ENCODE measurements at regions not wholly inside any gene's neighbourhood (a gene's known extent, or its start where the extent isn't known, plus 50 kb on each side); places are given as distances from the start of the nearest gene placed in this dataset.

DNA sequence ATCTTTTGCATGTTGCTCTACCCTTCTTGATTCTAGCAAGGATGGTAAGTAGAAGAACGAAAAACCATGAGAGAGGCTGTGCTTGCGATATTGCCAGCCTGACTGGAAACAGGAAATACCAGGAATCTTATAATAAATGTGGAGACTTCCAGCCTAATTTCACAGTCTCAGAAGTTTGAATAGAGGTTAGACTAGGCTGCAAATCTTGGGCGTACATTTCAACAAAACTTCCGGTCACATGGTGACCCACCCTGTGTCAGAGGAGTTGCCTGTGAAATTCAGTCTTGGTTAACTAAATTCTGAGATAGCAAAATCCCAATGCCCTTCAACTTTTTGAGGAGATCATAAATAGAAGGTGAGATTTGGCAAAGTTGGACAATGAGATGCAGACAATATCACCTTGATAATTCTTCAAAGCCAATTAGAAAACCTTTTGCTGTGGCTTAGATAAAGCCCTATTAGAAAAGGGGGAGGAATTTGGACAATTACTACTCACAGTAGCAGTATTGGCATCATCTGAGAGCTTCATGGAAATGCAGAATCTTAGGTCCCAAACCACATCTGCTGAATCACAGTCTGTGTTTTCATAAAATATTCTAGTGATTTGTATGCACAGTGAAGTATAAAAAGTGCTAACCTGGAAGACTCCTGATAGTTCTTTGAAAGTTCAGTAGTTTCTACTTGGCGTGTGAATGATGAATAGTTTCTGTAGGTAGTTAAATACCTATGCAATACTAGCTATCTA lies 262.0 kb upstream of the JAG1 start:
- H3K27me3 Mint-ChIP-seq (ENCODE audit: low read depth): no peaks in the 10 kb centered on the region
- DNase-seq (ENCODE audit: low spot score): no peak
- H3K4me1 Mint-ChIP-seq (ENCODE audit: low read depth): peaks cover 20% of the 10 kb centered on the region
- H3K4me3 Mint-ChIP-seq (ENCODE audit: unreplicated experiment): no peak overlapping the region
- H3K36me3 Mint-ChIP-seq (ENCODE audit: low read depth): peaks cover 2% of the 10 kb centered on the region
- peaks cover 14% of the 10 kb centered on the region for H3K9me3 Mint-ChIP-seq (ENCODE audit: low read depth)
- TF ChIP-seq, protein P1, sequence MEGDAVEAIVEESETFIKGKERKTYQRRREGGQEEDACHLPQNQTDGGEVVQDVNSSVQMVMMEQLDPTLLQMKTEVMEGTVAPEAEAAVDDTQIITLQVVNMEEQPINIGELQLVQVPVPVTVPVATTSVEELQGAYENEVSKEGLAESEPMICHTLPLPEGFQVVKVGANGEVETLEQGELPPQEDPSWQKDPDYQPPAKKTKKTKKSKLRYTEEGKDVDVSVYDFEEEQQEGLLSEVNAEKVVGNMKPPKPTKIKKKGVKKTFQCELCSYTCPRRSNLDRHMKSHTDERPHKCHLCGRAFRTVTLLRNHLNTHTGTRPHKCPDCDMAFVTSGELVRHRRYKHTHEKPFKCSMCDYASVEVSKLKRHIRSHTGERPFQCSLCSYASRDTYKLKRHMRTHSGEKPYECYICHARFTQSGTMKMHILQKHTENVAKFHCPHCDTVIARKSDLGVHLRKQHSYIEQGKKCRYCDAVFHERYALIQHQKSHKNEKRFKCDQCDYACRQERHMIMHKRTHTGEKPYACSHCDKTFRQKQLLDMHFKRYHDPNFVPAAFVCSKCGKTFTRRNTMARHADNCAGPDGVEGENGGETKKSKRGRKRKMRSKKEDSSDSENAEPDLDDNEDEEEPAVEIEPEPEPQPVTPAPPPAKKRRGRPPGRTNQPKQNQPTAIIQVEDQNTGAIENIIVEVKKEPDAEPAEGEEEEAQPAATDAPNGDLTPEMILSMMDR (IDR thresholded peaks at IDR 0.05): no peak
- peak overlapping the region; percentile 78 for H3K27ac Mint-ChIP-seq (ENCODE audit: unreplicated experiment)

DNA sequence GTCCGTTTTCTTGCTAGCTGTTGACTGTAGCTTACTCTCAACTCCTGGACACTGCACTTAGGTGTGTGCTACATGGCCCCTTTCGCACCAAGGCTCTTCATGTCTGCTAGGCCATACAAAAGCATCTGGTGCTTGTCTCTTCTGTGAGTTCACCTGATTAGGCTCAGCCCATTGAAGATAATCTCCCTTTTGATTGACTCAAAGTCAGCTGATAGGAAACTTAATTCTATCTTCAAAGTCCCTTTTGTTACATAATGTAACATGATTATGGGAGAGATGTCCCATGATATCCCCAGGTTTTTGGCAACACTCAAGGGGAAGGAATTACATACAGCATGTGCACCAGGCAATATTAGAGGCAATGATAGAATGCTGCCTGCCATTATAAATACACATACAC lies 263.0 kb upstream of the JAG1 start:
- H3K27ac Mint-ChIP-seq (ENCODE audit: unreplicated experiment): no peak overlapping the region
- peaks cover 20% of the 10 kb centered on the region for H3K4me1 Mint-ChIP-seq (ENCODE audit: low read depth)
- peaks cover 12% of the 10 kb centered on the region for H3K9me3 Mint-ChIP-seq (ENCODE audit: low read depth)
- H3K4me3 Mint-ChIP-seq (ENCODE audit: unreplicated experiment): no peak overlapping the region
- H3K27me3 Mint-ChIP-seq (ENCODE audit: low read depth): no peaks in the 10 kb centered on the region
- DNase-seq (ENCODE audit: low spot score): no peak
- no peaks in the 10 kb centered on the region for H3K36me3 Mint-ChIP-seq (ENCODE audit: low read depth)
- TF ChIP-seq, protein P1 (IDR thresholded peaks at IDR 0.05): no peak

DNA sequence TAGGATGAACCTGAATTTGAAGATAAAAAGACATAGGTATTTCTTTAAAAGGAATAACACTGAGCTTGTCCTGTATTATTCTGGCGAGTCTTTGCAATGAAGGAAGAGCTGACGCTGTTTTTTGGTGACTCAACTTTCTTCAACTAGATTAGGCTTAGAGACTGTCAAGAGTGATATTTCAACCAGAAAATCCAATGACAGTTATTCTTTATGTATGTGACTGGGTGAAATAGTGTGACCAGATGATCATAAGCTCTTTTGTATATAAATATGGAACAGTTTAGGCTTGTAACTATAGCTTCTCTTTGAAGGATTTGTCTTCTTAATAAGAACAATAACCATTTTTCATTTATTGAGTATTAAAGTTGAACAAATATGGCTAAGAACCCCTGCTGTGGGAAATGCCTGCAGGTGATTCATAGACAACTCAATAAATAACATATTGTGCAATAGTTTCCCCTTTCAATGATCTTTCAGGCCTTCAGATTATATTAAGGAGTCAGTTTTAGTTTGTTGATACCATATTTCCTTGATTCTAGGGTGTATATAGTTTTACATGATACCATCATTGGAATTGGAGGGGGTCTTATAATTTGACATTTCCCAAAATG lies 265.6 kb upstream of the JAG1 start:
- H3K27me3 Mint-ChIP-seq (ENCODE audit: low read depth): no peaks in the 10 kb centered on the region
- H3K9me3 Mint-ChIP-seq (ENCODE audit: low read depth): peaks cover 6% of the 10 kb centered on the region
- TF ChIP-seq, protein P1 (IDR thresholded peaks at IDR 0.05): no peak
- H3K4me3 Mint-ChIP-seq (ENCODE audit: unreplicated experiment): no peak overlapping the region
- H3K27ac Mint-ChIP-seq (ENCODE audit: unreplicated experiment): no peak overlapping the region
- no peak for DNase-seq (ENCODE audit: low spot score)
- H3K4me1 Mint-ChIP-seq (ENCODE audit: low read depth): peaks cover 20% of the 10 kb centered on the region
- H3K36me3 Mint-ChIP-seq (ENCODE audit: low read depth): no peaks in the 10 kb centered on the region

- Mint-ChIP-seq H3K36me3 (ENCODE audit: low read depth) (no peaks in the 10 kb centered on the region), H3K4me3 (ENCODE audit: unreplicated experiment) (no peak overlapping the region), H3K27ac (ENCODE audit: unreplicated experiment) (no peak overlapping the region), H3K27me3 (ENCODE audit: low read depth) (no peaks in the 10 kb centered on the region), H3K4me1 (ENCODE audit: low read depth) (peaks cover 9% of the 10 kb centered on the region), H3K9me3 (ENCODE audit: low read depth) (peaks cover 6% of the 10 kb centered on the region)
- no peak for DNase-seq (ENCODE audit: low spot score)
- TF ChIP-seq, protein P1 (IDR thresholded peaks at IDR 0.05): no peak
These were observed 267.1 kb upstream of the JAG1 start for GRCh38 chr20:10940941-10941340.

DNA sequence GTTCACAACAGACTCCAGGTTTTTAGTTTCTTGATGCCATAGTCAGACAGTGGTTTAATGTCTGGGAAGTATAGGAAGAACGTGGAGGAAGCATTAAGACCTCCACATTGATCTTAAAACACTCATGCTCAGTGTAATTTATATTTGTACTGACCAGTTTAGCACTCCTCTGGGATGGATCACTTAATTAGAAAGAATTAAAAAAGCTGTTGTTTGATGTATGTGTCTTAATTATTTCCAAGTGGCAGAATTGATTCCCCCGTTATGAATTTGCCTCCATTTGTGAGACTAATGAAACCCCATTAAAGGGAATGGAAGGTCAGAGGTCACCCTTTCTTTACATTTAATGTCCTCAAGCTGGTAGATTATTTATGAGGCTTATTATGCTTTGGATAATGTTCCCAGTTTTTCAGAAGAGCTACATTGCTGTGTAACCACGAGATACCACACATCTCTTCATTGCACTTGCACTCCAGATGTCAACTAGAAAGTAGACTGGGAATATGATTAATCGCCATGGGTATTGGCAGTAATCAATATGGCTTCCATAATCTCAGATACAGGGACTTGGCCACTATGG lies 270.0 kb upstream of the JAG1 start:
- Mint-ChIP-seq H3K27me3 (ENCODE audit: low read depth) (no peaks in the 10 kb centered on the region), H3K9me3 (ENCODE audit: low read depth) (peaks cover 6% of the 10 kb centered on the region), H3K4me1 (ENCODE audit: low read depth) (no peaks in the 10 kb centered on the region), H3K4me3 (ENCODE audit: unreplicated experiment) (no peak overlapping the region), H3K27ac (ENCODE audit: unreplicated experiment) (no peak overlapping the region), H3K36me3 (ENCODE audit: low read depth) (no peaks in the 10 kb centered on the region)
- TF ChIP-seq, protein P1 (IDR thresholded peaks at IDR 0.05): no peak
- DNase-seq (ENCODE audit: low spot score): no peak
